CD4-positive, alpha-beta T cell treated with Interleukin-4 for 4 hours (primary cell): ENCODE measurements at regions not wholly inside any gene's neighbourhood (a gene's known extent, or its start where the extent isn't known, plus 50 kb on each side); places are given as distances from the start of the nearest gene placed in this dataset.

Experiments
- DNase-seq: peaks from one replicate; pipeline ENCODE4 v3.0.0-alpha.2; 2020

GRCh38 chr14:87712396-87713090 is 280.4 kb downstream of the GALC start:
- no peak for DNase-seq

- no peak for DNase-seq
These were observed 287.5 kb downstream of the GALC start for GRCh38 chr14:87705439-87705896.

GRCh38 chr14:87698481-87698880 is 294.5 kb downstream of the GALC start:
- DNase-seq: no peak

- DNase-seq: no peak
These were observed 296.5 kb downstream of the GALC start for GRCh38 chr14:87696485-87696884.

- no peak for DNase-seq
These were observed 301.7 kb downstream of the GALC start for GRCh38 chr14:87691042-87691881.

- no peak for DNase-seq
These were observed 302.8 kb downstream of the GALC start for GRCh38 chr14:87690076-87690613.

- no peak for DNase-seq
These were observed 304.5 kb downstream of the GALC start for GRCh38 chr14:87688524-87688923.

GRCh38 chr14:87687420-87687819 is 305.6 kb downstream of the GALC start:
- no peak for DNase-seq

GRCh38 chr14:87686746-87687145 is 306.2 kb downstream of the GALC start:
- DNase-seq: no peak

- no peak for DNase-seq
These were observed 313.1 kb downstream of the GALC start for GRCh38 chr14:87679866-87680265.

- DNase-seq: no peak
These were observed 314.4 kb downstream of the GALC start for GRCh38 chr14:87678624-87679023.

GRCh38 chr14:87676814-87677437 is 316.1 kb downstream of the GALC start:
- no peak for DNase-seq

- DNase-seq: no peak
These were observed 325.3 kb downstream of the GALC start for GRCh38 chr14:87667659-87668058.

GRCh38 chr14:87656315-87656714 is 336.7 kb downstream of the GALC start:
- no peak for DNase-seq

- DNase-seq: no peak
These were observed 340.7 kb downstream of the GALC start for GRCh38 chr14:87652278-87652677.

GRCh38 chr14:87644689-87645088 is 348.3 kb downstream of the GALC start:
- DNase-seq: no peak

- DNase-seq: no peak
These were observed 350.0 kb downstream of the GALC start for GRCh38 chr14:87643005-87643404.

GRCh38 chr14:87640553-87640952 is 352.4 kb downstream of the GALC start:
- DNase-seq: no peak

GRCh38 chr14:87638196-87638595 is 354.8 kb downstream of the GALC start:
- DNase-seq: no peak

GRCh38 chr14:87635442-87635841 is 357.5 kb downstream of the GALC start:
- no peak for DNase-seq

GRCh38 chr14:87632796-87633195 is 360.2 kb downstream of the GALC start:
- DNase-seq: no peak

- DNase-seq: no peak
These were observed 362.1 kb downstream of the GALC start for GRCh38 chr14:87630846-87631245.

GRCh38 chr14:87629788-87630187 is 363.2 kb downstream of the GALC start:
- no peak for DNase-seq

- no peak for DNase-seq
These were observed 364.2 kb downstream of the GALC start for GRCh38 chr14:87628780-87629179.
